ENCODE measurements at regions not wholly inside any gene's neighbourhood (a gene's known extent, or its start where the extent isn't known, plus 50 kb on each side); places are given as distances from the start of the nearest gene placed in this dataset.

DNA sequence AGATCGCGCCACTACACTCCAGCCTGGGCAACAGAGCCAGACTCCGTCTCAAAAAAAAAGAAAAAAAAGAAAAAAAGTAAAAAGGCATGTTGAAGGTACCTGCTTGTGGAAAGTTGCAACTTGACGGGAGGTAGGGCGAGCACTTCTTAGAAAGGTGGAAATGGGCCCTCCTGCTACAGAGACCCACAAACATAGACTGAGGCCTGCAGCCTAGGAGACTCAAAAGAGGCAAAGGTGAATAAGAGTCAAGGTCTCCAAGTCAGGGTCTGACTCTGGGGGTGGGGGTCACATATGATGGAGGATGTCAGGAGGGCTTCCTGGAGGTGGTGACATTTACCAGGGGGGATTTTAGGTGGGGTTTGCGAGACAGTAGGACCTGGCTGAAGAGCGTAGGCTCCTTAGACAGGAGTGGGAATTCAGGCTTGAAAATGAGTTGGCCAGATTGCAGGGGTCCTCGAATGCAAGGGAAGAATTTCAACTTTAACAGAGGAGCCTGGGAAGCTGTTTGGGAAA is 303.0 kb downstream of the SEC14L1 start:
- no peak for TF ChIP-seq CTCF (IDR thresholded peaks at IDR 0.05; ENCODE audit: insufficient read depth, low read length, severe bottlenecking)
- no peak for FAIRE-seq
- Histone ChIP-seq H3K4me3 (ENCODE audit: low read depth, low read length) (no peak overlapping the region), H3K36me3 (ENCODE audit: control insufficient read depth, insufficient read depth, low read length) (peaks cover 9% of the 10 kb centered on the region), H3K27me3 (ENCODE audit: control insufficient read depth, insufficient read depth, low read length) (no peaks in the 10 kb centered on the region)
- DNase-seq (ENCODE audit: low read depth) = no peak

DNA sequence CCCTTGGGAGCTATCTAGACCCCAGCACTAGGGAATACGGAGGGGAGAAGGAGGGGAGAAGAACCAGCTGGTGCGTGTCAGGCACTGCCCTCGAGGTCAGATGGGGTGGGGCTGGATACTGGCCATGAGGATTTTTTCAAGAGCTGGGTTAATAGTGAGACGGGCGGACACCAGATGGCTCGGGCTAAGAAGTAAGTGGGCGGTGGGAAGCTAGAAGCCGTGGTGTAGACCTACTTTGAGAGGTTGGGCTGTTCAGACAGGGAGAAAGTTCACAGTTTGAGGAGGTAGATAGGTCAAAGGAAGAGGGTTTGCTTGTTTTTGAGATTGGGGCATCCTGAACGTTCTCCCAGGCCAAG is 303.8 kb downstream of the SEC14L1 start:
- H3K36me3 ChIP-seq (ENCODE audit: control insufficient read depth, insufficient read depth, low read length) = peaks cover 9% of the 10 kb centered on the region
- H3K4me3 ChIP-seq (ENCODE audit: low read depth, low read length) = no peak overlapping the region
- FAIRE-seq = no peak
- no peak for TF ChIP-seq CTCF (IDR thresholded peaks at IDR 0.05; ENCODE audit: insufficient read depth, low read length, severe bottlenecking)
- DNase-seq (ENCODE audit: low read depth) = no peak
- no peaks in the 10 kb centered on the region for H3K27me3 ChIP-seq (ENCODE audit: control insufficient read depth, insufficient read depth, low read length)

GRCh38 chr17:77444984-77445759 is 304.4 kb downstream of the SEC14L1 start:
- H3K27me3 ChIP-seq (ENCODE audit: control insufficient read depth, insufficient read depth, low read length) = no peaks in the 10 kb centered on the region
- FAIRE-seq = no peak
- peaks cover 9% of the 10 kb centered on the region for H3K36me3 ChIP-seq (ENCODE audit: control insufficient read depth, insufficient read depth, low read length)
- TF ChIP-seq CTCF (IDR thresholded peaks at IDR 0.05; ENCODE audit: insufficient read depth, low read length, severe bottlenecking) = no peak
- no peak for DNase-seq (ENCODE audit: low read depth)
- no peak overlapping the region for H3K4me3 ChIP-seq (ENCODE audit: low read depth, low read length)

- TF ChIP-seq CTCF (IDR thresholded peaks at IDR 0.05; ENCODE audit: insufficient read depth, low read length, severe bottlenecking) = no peak
- DNase-seq (ENCODE audit: low read depth) (no peak), FAIRE-seq (no peak)
- no peaks in the 10 kb centered on the region for H3K27me3 ChIP-seq (ENCODE audit: control insufficient read depth, insufficient read depth, low read length)
- H3K36me3 ChIP-seq (ENCODE audit: control insufficient read depth, insufficient read depth, low read length) = peaks cover 6% of the 10 kb centered on the region
- no peak overlapping the region for H3K4me3 ChIP-seq (ENCODE audit: low read depth, low read length)
Measured at GRCh38 chr17:77445760-77446532, 305.2 kb downstream of the SEC14L1 start.

DNA sequence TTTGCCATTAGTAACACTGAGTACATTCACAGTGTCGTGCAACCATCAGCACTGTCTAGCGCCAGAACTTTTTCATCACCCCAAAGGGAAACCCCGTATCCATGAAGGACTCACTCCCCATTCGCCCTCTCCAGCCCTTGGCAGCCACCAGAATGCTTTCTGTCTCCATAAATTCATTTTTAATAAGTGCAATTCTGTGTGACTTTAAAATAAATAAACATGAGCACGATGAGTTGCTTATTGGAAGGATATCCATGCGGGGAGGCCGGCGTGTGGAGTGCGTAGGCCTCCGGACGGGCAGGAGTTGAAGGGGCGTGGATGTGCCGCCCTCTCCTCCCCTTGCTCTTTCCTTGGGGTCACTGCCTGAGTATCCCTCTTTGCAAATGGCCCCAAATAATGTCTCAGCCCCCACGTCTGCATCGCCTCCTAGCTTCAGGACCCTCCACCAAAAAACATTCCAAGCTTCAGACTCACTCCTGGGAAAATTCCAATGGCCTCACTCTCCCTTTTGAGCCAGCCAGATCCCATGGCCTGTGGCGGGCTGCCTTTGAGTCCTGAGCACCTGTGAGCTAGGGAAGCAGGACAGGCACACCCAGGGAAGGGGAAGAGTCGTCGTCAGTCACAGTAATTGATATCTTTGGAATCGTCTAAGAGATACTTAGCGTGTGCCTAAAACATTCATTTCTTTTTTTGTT is 306.3 kb downstream of the SEC14L1 start:
- no peak for TF ChIP-seq CTCF (IDR thresholded peaks at IDR 0.05; ENCODE audit: insufficient read depth, low read length, severe bottlenecking)
- Histone ChIP-seq H3K27me3 (ENCODE audit: control insufficient read depth, insufficient read depth, low read length) (no peaks in the 10 kb centered on the region), H3K4me3 (ENCODE audit: low read depth, low read length) (no peak overlapping the region), H3K36me3 (ENCODE audit: control insufficient read depth, insufficient read depth, low read length) (peaks cover 3% of the 10 kb centered on the region)
- DNase-seq (ENCODE audit: low read depth) = no peak
- FAIRE-seq = no peak

All from bronchial epithelial cell (primary cell).